T47D (cell line): ENCODE measurements at regions not wholly inside any gene's neighbourhood (a gene's known extent, or its start where the extent isn't known, plus 50 kb on each side); places are given as distances from the start of the nearest gene placed in this dataset.
"Not testable (repeated sequence)": the region's sequence is repeated elsewhere in the genome, so short reads cannot be mapped to it uniquely, and the experiment has no call there.

Source experiments
- DNase-seq, 2 experiments: peaks; one replicate each; pipeline versions ENCODE4 v3.0.0 to v3.0.0-alpha.2; 2011 to 2012; ENCODE audit warnings: low read depth in 1 of 2, low spot score in 1 of 2
- JUND ChIP-seq: IDR thresholded peaks from 2 replicates; pipeline ENCODE4 v1.6.1; 2012; ENCODE audit warnings: low read depth
- in situ Hi-C: cut with HindIII; loops from 2 replicates; pipeline ENCODE4 v1.10.0; 2016; ENCODE audit warnings: low sequenced_read_pairs, low pct_unique_long_range_greater_than_20kb

DNA sequence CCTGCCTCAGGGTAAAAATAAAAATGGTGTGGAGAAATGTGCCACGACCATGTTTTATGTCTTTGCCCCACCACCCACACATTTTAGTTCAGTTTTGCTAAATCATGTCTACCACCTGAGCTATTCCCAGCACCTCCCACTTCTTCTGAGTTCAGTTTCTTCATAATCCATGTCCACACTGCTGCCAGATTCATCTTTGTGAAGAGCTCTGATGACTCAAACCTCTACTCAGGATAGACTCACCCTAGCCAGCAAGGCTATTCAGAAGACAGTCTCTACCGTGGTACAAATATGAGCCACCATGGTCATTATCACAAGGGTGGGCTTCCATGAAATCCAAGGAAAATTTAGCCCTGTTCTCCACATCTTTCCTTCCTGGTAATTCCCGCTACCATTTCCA lies 231.1 kb upstream of the PRKCQ start:
- in situ Hi-C loops: no loop called here
- no peak for TF ChIP-seq JUND

DNA sequence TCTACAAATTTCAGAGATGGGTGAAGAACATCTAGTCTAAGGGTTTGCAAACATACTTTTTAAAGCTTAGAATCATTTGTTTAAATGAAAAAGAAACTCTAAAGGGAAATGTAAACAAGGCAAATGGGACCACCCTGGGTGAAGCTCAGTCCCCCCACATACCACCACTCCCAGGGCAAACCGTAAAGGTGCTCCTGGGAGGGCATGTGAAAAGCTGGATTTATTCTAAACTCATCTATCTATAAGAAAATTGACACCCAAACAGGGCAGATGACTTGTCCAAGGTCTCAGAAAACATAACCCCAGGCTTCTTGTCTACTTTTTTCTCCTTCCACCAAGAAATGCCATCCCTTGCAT lies 223.3 kb upstream of the PRKCQ start:
- in situ Hi-C loops: no loop called here
- DNase-seq: no peak
- no peak for TF ChIP-seq JUND

More for the DNA sequence above, 231.1 kb upstream of the PRKCQ start:
- DNase-seq: no peak

DNA sequence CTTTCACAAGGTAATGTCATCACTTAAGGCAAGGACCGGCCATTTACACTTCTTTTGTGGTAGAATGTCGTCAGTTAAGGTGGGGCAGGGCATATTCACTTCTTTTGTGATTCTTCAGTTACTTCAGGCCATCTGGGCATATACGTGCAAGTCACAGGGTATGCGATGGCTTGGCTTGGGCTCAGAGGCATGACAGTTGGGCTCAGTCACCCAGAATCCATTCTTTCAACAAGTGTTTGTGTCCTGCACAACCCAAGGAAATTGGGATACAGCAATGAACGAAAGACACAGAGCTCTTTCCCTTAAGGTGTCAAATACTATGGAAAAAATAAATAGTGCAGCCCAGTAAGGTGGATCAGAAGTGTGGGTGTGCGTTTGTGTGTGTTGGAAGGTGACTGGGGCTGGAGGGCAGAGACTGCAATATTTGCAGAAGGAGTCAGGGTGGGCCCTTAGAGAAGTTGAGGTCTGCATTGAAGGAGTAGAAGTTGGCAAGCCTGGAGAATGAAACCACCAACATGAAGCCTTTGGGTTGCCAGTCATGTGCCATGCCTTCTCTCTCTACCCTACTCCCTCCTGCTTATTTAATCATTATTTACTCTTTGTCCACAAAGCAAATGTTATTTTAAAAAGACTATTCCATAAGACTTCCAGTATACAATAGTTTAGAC lies 222.8 kb upstream of the PRKCQ start:
- in situ Hi-C loops: no loop called here
- DNase-seq: no peak
- TF ChIP-seq JUND: no peak

DNA sequence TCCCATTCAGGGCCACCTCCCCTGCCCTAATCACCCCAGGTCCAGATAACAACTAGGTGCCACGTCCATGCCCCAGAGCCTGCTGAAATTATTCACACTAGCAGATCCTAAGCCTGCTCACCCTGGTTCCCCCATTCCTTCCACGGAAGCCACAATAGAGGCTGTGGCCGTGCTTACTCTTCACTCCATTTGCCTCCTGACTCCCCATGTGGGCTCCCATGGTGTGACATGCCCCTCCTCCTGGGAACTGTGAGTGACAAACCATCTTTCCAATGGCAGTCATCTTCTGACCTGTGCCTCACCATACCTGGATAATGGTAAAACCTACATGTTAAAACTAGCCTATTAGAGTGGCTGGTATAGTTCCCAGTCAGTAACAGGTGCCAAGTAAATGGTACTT lies 216.2 kb upstream of the PRKCQ start:
- DNase-seq: no peak
- in situ Hi-C loops: no loop called here
- TF ChIP-seq JUND: no peak

DNA sequence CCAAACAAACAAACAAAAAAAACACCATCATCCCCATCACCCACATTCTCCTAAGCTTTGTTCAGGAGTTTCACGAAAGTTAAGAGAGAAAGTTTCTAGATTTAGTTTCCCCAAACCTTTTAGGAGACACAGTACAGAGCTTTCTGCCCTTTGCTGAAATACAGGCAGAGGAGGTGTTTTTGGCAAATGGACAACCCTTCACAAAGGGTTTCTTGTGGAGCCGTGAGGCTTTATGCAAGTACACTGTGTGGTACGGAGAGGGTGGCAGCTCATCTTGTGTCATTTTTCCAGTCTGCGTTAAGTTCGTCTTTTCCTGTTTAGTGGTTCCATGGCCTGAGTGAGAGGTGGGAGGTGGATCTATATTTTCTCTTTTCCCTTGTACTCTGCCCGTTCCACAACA lies 215.5 kb upstream of the PRKCQ start:
- in situ Hi-C loops: no loop called here
- DNase-seq: no peak
- no peak for TF ChIP-seq JUND

DNA sequence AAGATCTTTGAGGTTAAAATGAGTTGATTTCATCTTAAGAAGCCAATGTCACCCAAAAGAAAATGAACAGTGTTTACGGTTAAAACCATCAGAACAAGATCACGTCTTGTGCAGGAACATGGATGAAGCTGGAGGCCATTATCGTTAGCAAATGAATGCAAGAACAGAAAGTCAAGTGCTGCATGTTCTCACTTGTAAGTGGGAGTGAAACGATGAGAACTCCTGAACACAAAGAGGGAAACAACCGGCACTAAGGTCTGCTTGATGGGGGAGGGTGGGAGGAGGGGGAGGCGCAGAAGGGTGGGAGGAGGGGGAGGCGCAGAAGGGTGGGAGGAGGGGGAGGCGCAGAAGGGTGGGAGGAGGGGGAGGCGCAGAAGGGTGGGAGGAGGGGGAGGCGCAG lies 214.8 kb upstream of the PRKCQ start:
- in situ Hi-C loops, DNase-seq: not testable (repeated sequence)

DNA sequence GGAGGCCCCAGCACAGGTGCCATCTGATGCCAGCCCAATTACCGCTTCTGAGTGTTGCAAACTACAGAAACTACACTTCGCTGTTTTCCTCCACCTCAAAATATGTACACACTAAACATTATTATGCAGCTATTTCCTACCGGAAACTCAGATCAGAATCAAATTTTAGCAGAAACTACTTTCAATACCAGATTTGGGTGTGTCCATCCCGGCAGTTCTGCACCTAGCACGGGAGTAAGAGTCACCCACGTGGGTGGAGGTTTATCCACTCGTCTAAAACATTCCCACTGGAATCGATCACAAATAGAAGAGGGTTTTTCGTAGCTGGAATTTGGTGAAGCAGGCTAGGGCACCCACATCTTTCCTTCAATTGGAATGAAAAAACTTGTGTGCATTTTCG lies 214.4 kb upstream of the PRKCQ start:
- in situ Hi-C loops: no loop called here
- DNase-seq: no peak
- TF ChIP-seq JUND: no peak

DNA sequence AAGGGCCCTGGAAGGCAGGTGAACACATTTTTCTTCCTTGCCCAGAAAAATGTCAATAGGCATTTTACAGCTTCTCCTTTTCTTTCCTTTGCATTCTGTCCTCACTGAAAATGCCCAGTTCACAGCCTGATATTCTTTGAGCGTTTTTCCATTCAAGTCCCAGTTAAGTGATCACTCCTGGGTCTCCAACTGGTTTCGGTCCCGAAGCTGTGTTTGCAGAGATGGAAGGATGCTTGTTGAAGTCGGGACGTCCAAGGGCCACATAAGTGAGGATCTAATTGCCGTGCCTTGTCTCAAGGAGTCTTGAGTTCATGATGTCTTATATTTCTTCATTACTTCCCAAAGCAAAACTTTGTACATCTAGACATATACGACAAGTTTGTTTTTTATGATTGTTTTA lies 208.7 kb upstream of the PRKCQ start:
- no peak for DNase-seq
- TF ChIP-seq JUND: no peak
- in situ Hi-C loops: no loop called here

DNA sequence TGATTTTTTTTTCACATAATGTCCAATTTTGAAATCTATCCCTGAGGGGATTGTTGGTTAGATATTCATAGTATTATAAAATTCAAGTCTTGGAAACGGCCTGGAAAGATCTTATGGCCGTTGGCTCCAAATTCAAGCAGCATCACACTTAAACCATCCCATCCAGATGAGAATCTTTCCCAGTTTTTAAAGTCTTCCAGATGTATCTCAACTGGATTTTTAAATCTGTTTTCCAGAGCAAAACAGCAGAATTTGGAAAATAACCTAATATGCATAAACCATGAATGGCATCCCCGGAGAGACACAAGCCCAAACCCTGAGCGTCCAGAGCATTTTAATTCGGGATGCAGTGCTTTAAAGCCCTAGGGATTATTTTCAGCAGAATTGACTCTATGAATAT lies 208.2 kb upstream of the PRKCQ start:
- no peak for DNase-seq
- in situ Hi-C loops: no loop called here
- no peak for TF ChIP-seq JUND

DNA sequence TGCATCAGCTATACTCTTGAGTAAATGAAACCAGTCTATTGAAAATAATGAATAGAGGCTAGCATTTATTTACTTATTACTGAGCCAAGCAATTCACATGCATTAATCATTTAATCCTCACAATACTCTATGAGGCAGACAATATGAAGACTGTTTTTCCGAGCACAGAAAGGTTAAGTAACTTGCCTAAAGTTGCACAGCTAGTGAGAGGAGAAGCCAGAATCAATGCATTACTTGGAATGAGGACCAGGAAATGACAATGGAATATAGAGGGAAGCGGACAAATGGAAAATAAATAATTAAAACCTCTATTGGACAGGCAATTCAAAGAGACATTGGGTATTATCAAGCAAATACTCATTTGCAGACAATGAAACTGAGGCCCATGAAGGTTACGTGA lies 207.6 kb upstream of the PRKCQ start:
- in situ Hi-C loops: no loop called here
- TF ChIP-seq JUND: no peak
- no peak for DNase-seq

DNA sequence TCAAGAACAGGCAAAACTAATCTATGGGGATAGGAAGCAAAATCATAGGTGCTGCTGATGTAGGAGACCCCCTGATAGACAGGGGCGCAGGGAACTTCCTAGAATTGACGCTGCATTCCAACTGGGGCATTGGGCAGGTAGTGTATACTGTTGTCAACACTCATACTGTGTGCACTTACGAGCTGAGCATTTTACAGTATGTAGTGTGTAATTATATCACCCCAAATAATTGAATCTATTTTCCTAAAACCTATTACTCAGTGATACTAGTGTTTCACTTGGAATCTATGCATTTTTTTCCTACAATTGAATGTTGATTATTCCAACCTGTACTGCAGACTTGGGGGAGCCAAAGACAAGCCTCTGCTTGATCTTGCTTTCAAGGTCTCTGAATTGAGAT lies 207.0 kb upstream of the PRKCQ start:
- in situ Hi-C loops: no loop called here
- DNase-seq: no peak
- TF ChIP-seq JUND: no peak

DNA sequence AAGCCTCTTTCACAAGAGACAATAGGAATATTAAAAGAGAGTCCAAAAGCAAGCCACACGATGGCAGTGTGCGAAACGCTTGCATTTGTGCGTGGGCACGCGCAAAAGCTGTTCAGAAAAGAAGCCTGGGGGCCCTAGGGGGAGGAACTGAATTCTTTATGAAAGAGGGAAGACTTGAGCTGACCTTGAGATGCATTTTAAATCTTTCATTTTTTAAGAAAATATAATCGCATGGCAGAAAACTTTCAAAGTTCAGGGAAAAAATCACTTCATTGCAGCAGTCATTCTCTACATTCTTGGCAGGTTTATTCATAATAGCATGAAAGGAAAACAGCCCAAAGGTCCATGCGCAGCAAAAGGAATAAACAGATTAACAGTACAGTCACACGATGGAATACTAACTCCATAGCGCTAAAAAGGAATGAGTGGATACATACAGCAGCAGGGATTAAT lies 206.5 kb upstream of the PRKCQ start:
- in situ Hi-C loops: no loop called here
- no peak for TF ChIP-seq JUND
- peak; percentile 43 to 55 for DNase-seq

DNA sequence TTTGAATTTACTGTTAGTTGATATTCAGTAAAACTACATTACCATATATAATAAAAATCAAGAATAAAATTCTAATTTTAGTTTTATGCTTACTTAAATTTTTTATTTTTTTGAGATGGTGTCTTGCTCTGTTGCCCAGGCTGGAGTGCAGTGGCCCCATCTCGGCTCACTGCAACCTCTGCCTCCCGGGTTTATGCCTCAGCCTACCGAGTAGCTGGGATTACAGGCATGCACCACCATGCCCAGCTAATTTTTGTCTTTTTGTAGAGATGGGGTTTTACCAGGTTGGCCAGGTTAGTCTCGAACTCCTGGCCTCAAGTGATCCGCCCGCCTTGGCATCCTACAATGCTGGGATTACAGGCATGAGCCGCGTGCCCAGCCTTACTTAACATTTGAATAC lies 204.4 kb upstream of the PRKCQ start:
- in situ Hi-C loops, DNase-seq: not testable (repeated sequence)

DNA sequence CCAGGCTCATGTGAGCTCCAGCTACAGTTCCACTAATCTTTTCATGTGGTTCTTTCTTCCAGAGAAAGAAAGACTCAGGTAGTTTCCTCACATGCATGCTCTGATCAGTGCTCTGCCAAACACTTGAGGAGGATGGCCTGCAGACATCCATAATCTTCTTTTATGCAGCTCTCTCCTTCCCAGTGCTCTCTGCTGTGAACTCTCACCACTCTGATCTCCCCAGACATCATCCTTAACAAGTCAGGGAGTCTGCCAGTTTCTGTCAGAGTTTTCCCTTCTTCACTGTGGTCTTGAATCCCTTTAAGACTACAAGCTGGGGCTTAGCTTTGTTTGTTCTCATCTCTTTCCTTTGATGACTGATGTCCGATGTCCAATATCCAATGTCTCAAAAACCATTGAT lies 203.4 kb upstream of the PRKCQ start:
- DNase-seq: no peak
- in situ Hi-C loops: no loop called here
- no peak for TF ChIP-seq JUND
